Activated CD4-positive, alpha-beta T cell treated with anti-CD3 and anti-CD28 coated beads, Interleukin-2, amount 50 U/mL, for 48 hours (primary cell): ENCODE measurements at regions not wholly inside any gene's neighbourhood (a gene's known extent, or its start where the extent isn't known, plus 50 kb on each side); places are given as distances from the start of the nearest gene placed in this dataset.
"Not testable (repeated sequence)": the region's sequence is repeated elsewhere in the genome, so short reads cannot be mapped to it uniquely, and the experiment has no call there.

Experiments used
- DNase-seq, 2 experiments: peaks; one replicate each; pipeline ENCODE4 v3.0.0-alpha.2; 2020

DNA sequence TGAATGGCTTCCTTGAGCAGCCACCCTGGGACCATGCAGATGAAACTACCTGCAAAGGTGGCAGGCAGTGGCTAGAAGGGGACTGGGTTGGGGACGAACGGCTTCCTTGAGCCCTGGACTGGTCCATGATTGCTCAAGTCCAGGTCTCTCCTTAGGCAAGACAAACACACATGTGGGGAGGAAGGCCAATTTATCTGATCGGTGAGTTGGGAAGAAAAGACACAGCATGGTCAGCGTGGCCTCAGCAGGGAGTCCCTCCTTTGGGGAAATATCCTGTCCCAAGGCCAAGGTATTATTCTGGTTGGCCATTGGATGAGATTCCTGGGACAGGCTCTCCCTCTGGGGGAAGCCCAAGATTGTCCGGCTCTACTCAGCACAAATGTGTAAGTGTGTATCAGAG is 116.3 kb upstream of the ERG start:
- DNase-seq, result no peak

DNA sequence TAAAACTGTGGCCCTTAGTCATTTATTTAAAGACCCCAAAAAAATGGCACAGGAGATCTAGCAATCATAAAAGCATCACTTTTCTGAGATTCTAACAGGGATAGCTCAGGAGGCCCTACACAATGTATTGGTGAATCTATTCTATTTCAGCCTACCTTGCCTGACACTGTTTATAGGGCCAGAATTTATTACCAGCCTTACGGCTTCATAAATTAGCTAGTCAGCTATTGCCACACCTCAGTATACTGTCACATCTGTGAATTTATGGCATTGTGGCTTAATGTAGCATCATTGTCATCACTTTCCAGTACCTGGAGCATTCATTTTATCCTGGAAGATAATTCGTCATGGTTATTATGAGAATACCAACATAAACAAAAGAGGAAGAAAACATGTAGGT is 121.2 kb upstream of the ERG start:
- DNase-seq, result no peak

DNA sequence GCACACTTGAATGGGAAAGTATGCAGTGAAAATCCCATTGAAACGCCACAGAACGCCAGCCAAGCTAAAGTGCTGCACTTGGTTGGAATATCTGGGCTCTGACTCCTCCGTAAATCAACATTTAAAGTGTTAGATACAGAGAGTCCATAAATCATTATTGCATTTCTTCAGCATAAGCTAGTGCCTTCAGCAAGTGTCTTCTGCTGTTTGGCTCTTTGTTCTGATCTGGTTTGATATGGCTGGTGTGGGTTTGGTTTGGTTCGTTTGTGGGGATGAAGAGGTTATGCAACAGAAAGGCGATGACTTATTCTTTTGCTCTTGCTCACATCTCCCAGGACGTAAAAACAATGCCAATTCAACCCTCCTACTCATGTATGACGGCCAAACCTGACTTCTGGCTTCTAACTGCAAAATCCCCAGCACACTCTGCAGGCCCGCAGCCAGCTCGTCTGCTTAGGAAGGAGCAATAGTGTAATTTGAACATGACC is 121.8 kb upstream of the ERG start:
- DNase-seq, result no peak

DNA sequence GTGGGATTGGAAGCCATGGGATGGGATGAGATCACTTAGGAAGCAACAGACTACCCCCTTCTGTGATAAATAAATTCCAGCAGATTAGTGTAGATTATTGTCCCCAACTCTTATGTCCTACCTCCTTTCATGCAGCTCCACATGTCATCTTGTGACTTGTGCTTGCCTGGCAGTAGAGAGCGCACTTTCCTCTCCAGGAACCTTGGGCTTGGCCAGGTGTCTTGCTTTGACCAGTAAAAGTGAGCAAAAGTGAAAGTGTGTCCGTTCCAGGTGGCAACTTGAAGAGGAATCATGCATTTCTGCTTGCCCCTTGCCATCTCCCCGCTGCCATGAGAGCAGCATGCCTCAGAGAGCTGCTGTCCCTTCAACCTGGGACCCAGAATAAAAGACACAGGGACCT is 122.9 kb upstream of the ERG start:
- no peak for DNase-seq

DNA sequence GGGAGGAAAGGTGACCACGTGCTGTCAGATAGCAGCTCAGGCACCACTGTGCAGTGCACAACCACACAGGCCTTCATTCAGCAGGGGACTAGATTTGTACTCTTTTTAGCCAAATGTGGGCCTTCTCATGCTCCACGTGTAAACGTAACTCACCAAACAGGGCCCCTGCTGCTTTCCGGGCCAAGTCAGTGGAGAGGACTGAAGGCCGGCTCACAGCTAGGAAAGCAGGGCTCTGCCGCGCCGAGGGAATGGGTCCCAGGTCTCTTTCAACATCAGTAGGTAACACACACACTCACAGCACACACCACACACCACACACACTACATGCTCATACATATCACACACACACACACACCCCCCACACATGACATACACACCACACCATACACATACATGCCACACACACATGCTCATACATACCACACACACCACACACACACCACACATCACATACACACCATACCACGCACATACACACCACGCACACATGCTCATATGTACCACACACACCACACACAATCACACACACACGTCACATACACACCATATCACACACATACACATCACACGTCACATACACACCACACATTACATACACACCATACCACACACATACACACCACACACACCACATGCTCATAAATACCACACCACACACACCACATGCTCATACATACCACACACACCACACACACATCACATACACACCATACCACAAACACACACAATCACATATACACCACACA is 124.0 kb upstream of the ERG start:
- no peak for DNase-seq

DNA sequence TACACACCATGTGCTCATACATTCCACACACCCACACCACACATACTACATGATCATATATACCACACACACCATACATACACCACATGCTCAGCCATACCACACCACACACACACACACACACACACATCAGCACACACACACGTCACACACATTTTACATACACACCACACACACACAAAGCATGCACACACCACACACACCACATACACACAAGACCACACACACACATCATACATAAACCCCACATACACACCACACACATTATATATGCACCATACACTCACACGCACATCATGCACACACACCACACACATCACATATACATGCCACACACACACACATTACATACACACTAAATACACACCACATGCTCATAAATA is 124.5 kb upstream of the ERG start:
- DNase-seq, result no peak

DNA sequence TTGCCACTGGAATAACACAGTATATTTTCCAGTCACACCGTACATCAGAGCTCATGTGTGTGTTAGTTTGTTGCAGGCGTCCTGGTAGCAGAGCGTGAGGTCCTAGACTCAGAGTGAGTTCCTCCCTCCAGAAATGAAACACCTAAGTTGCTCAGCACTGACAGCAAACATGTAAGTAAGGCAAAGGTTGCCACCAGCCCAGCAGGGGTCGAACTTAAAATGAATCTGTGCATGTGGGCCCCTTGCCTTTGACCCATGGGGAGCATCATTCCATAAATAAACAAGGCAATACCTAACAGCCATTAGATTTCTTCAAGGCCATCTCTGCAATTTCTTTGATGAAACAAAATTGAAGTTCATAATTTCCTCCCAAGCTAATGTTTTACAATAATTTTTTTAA is 125.3 kb upstream of the ERG start:
- no peak for DNase-seq

DNA sequence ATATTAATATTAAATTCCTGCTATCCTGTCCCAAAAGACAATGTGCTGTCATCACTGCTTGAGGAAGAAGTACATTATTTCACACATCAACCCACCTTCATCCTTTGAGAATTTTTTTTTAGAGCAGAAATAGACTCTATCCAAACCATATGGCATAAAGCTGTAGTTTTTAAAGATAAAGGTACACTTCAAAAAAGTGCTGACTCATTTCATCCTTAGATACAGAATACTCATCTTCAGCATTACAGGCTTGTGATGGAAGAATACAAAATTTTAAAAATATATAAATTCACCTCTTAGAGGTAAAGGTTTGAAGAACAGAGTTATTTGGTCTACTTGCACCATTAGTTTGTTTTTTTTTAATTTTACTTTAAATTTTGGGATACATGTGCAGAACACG is 126.7 kb upstream of the ERG start:
- no peak for DNase-seq

DNA sequence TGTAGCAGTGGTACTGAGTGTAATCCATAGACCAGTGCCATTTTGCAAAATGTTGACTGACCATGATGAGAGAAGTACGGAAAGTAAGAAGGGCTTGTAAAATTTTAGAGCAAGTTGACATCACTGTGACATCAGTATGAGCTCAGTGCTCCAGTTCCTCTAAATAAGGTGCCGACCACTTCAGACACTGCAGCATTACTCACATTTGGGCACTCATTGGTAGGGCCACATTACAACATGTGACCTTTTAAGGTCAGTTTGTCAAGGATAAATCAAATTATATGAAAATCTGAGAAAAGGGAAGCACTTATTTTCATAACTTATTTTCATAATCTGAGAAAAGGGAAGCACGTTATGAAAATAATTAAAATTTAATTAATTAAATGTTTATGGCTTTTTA is 128.0 kb upstream of the ERG start:
- DNase-seq, result no peak

DNA sequence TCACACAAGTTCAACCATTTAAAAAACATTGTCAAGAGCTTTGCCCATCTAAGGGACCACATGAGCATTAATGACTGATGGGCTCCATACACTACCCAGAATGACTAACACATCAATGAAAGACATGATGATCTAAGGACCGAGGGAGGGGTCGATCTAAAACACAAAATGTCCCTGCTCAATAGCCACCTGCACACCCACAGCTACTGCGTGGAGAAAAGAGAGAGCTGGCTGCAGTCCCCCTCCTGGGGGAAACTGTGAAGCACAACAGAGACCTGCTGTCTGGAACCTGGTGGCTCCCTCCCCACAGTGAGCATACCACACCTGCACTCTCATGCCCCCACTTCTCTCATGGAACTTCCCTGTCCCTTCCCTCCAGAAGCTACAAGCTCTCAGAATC is 130.1 kb upstream of the ERG start:
- no peak for DNase-seq

DNA sequence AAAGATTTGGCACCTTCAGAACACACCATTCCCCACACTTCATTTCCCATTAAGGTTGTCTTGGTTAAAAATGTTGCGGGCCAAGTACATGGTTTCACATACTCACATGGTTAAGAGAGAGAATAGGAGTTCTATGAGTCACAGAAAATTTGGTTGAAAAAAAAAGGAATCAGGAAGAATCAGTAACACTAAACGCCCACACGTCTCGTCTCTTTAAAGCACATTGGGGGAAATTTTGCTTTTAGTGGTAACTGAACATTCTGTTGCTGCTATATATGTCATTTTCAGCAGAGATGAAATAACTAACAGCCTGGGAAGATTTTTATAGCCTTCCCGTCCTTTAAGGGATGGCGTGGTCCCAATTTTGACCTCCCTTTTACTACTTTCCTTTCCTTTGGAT is 132.9 kb upstream of the ERG start:
- no peak for DNase-seq

DNA sequence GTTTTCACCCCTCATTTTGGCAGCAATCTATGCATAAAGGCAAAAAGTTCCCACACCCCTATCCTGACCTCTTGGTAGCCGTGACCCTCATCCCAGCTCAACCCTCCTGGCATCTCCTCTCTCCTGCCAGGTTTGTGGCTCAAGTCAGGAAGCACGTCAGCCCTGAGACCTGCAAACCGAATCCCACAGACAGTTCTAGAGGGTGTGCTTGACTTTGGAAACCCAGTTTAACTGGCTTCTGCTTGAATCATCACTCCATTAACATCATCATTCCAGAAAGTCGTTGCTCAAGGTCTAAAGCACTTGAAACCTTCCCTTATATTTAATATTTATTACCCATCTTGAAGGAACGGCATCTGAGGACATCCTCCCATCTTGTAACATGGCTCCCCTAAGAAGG is 133.4 kb upstream of the ERG start:
- DNase-seq, result no peak

DNA sequence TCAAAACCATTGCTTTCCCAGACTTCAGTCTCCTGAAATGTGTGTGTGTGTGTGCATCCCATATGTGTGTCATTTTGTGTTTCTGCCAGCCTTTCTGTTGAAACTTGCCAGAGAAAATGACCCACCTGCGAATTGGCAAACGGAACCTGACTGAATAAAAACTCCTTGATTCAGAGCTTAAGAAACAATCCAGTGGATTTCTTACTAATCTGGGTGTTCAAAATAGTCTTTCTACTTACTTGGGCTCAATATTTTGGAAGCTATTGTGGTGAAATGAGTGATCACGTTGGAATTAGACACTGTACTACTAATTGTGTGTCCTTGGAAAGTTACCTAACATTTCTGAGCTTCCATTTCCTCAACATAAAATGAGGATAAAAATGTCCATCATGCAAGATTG is 138.9 kb upstream of the ERG start:
- no peak for DNase-seq

DNA sequence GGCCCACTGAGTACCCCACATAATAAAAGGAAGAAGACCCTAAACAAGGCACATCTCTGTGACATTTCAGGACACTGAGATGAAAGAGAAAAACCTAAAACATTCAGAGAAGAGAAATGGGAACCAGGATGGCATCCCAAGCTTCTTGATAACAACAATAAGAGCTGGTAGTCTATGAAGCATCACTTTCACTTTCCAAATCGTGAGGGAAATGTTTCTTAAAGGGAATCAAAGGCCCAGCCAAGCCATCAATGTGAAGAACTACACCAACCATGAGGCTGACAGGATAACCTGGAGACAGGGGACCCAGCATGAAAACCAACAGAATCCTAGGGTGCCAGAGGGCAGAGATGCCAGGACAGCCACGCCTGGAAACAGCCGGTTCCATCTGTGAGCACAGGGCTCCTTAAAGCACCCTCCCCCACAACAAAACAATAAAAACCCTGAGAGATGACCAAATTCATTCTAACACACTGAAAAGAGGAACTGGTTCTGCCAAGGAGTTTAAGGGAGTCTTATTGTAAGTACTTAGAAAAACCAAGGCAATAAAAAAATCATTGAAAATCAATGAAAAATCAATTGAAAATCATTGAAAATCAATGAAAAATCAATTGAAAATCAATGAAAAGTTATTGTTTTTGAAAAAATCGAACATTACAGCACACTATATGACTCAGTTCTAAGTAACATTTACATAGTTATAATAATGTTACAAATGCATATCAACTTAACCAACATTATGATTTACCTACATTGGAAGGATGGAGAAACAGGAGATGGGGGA is 141.5 kb upstream of the ERG start:
- no peak for DNase-seq

DNA sequence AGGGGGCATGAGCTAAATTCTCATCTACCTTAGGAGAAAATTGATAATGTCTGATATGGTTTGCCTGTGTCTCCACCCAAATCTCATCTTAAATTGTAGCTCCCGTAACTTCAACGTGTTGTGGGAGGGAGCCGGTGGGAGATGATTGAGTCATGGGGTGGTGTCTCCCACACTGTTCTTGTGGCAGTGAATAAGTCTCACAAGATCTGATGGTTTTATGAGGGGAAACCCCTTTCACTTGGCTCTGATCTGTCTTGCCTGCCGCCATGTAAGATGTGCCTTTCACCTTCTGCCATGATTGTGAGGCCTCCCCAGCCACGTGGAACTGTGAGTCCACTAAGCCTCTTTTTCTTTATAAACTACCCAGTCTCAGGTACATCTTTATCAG is 142.1 kb upstream of the ERG start:
- not testable (repeated sequence) for DNase-seq

DNA sequence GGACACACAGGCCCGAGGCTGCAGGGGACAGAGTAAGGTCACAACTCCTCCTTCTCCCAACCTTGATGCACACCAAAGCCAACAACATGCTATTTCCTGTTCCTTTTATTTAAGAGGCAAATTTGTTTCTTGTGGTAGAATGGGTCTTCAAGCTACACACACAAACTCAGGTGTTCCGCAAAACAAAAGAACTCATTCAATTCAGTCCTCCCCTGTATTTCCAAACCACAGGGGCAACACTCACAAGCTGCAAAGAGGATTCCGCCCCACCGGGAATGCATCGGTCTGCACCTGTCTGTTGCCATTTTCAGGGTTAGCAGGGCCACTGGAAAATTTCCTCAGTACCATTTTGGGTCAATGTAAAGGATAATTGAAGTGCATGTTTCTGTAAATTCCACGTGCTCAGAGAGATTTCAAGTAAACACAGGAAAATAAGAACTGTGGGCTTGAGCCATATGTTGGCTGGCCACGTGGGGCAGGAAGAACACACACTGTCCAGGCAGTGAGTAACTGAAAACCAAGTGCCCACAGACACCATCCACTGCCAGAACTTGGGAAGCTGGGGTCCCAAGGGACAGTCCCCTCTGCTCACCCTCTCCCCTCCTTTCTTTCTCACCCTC is 145.2 kb upstream of the ERG start:
- DNase-seq, result no peak

DNA sequence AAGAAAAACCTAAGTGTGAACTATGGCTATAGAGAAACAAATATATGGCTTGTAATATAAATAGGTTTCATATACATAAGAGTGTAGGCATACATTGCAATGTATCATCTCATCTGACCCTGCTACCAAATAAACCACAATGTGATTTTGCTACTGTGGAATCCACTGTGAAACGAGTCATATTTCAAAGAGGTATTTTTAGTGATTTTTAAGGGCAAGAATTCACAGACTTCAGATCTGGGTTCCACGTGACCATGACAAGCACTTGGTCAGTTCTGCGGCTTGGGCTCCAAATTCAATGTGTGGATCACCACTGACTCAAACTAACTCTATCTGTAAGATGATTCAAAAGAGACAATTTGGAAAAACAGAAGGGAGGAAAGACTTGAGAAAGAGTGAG is 147.0 kb upstream of the ERG start:
- DNase-seq, result no peak

DNA sequence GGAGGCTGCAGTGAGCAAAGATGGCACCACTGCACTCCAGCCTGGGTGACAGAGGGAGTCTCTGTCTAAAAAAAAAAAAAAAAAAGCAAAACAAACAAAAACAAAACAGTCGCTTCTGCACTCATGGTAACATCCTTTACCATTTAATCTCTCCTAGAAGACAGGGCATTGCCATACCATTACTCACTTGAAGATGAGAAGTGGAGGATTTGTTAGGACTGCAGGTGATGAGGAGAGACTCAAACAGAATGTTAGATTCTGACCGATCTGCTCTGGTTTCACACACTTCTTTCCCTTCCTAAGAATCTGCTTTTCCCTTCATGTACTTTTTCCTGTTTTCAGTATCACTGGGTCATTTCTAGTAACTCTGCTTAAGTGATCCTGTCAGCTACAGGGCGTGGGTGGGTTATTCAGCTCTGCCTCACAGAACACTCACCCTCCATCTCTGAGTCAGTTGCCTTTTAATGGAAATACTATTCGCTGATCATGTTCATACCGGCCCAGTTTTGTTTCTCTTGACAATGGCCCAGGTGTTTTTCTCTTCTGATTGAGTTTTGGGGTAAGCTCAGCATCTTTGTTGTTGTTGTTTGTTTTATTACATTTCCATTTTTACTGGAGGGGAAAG is 148.0 kb upstream of the ERG start:
- peak; percentile 19 to 45 for DNase-seq

DNA sequence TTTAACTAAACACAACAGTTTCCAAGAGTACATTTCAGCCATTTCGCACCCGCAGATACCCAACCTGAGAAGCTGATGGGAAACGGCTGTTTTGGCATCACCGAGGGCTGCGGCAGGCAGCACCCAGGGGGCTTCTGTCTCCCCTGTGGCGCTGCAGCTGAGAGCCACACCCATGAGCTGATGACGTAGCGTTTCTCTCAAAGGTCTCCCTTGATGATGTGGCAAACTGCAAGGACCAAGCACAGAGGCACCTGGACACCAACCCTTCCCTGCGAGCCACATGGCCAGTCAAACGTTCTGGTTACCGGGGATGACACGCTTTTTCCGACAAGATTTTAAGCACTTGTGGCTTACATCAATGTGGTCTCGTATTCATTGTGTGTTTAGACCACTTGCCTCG is 150.8 kb upstream of the ERG start:
- no peak for DNase-seq

DNA sequence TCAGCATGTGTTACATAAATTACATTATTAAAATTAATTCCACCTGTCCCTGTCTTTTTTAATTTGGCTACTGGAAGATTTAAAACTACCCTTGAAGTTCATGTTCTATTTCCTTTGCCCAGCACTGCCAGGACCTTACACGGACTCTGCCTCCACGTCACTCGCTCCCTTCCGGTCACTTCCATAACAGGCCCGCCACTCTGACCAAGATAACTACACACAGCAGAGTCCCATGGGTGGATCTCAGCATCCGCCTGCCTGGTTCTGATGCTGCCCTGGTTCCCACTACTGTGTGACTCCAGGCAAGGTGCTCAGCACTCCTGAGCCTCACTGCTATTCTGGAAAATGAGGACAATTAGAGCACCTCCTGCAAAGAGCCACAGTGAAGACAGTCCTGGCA is 153.3 kb upstream of the ERG start:
- DNase-seq, result no peak

DNA sequence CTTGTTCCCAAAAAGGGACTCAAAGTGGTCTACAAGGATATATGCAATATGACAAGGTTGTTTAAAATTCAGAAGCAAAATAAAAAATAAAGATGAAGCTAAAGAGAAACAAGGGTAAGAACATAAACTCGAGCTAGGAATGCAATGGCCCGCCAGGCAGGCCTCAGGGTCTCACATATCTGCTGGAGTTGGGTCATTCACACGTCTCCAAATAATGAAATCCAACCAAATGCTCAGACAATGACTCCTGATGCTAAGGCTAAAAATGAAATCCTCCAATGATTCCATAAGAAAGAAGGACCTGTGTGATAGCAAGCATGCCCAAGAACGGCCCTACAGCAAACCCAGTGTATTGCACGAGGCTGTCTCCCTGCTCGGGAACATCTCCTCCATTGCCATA is 153.3 kb upstream of the ETS2 start:
- no peak for DNase-seq

DNA sequence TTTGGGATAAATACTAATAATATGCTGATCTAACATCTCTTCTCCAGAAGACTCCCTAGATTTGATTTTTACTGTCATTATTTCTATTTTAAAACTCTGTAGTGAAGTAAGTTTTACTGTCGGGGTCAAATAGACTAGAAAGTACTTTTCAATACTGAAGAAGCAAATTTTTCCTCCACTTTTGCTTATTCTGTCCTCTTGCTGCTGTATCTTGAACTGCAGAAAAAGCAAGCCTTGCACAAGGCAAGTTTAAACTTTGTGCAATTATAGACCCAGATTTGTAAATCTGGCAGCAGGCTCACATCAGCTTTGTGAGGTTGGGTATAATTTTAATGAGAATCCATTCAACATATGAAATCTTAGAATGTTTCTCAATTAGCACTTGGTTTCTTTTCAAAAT is 151.1 kb upstream of the ETS2 start:
- no peak for DNase-seq

DNA sequence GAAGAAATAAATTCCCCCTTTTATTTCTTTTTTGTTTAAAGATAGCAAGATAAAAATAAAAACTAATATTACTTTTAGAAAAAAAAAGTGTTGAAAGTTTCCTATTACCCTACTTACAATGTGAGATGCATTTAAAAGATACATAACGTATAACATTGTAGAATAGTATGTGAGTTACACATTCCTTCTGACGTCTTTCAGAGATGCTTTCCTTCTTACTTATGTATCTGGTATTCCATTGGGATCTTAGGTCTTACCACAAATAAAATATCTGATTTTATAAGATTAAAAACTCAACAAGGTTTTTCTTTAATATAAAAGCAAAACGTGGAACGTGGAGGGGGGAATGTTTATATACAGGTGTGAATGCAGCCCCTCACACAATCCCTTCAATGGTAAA is 147.2 kb upstream of the ETS2 start:
- DNase-seq, result no peak

DNA sequence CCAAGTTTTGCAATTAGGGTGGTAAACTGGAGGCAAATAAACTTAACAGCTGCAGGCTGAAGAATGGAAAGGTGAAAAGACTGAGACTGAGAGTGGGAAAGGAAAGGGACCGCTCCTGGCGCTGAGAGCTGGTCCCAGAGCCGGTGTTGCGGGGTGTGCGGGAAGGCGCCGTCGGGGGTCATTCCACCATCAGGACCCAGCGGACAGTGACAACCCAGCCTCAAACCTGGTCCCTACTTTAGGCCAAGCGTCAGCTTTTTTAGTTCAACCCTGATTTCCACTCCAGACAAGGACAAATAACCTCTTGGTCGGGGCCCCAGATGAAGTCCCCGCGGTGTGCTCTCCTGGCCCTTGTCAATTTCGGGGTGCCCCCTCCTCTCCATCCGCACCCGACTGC is 145.8 kb upstream of the ETS2 start:
- DNase-seq, result no peak
